Hepatocyte (in vitro differentiated cells): ENCODE measurements at regions not wholly inside any gene's neighbourhood (a gene's known extent, or its start where the extent isn't known, plus 50 kb on each side); places are given as distances from the start of the nearest gene placed in this dataset.

Source experiments
- DNase-seq: peaks from one replicate; pipeline ENCODE4 v3.0.0-alpha.2; 2016; ENCODE audit warnings: low spot score
- H2AFZ ChIP-seq: fragments of 200-600 bp; sonication (generic); 2 replicates; pipeline ENCODE4 v1.6.0; 2016; ENCODE audit warnings: antibody characterized with exemption, mild to moderate bottlenecking
- H3K27ac ChIP-seq: fragments of 200-600 bp; sonication (generic); 2 replicates; pipeline ENCODE4 v1.5.1; 2016; ENCODE audit warnings: mild to moderate bottlenecking
- H3K27me3 ChIP-seq: fragments of 200-600 bp; sonication (generic); 2 replicates; pipeline ENCODE4 v1.6.1; 2016
- H3K36me3 ChIP-seq: fragments of 200-600 bp; sonication (generic); replicated peaks from 2 replicates; pipeline ENCODE4 v1.5.1; 2016; ENCODE audit warnings: low read depth; ENCODE audit not compliant: insufficient read depth
- H3K4me1 ChIP-seq: fragments of 200-600 bp; sonication (generic); 2 replicates; pipeline ENCODE4 v1.5.1; 2016; ENCODE audit warnings: mild to moderate bottlenecking, moderate library complexity; ENCODE audit not compliant: insufficient read depth
- H3K4me2 ChIP-seq: fragments of 200-600 bp; sonication (generic); 2 replicates; pipeline ENCODE4 v1.6.0; 2016
- H3K4me3 ChIP-seq: fragments of 200-600 bp; sonication (generic); 2 replicates; pipeline ENCODE4 v1.5.1; 2016; ENCODE audit warnings: mild to moderate bottlenecking
- H3K79me2 ChIP-seq: fragments of 200-600 bp; sonication (generic); 2 replicates; pipeline ENCODE4 v1.6.0; 2017; ENCODE audit warnings: mild to moderate bottlenecking
- H3K9me2 ChIP-seq: fragments of 200-600 bp; sonication (generic); replicated peaks from 2 replicates; pipeline ENCODE4 v1.6.0; 2017; ENCODE audit warnings: mild to moderate bottlenecking; ENCODE audit not compliant: insufficient read depth
- H3K9me3 ChIP-seq: fragments of 200-600 bp; sonication (generic); 2 replicates; pipeline ENCODE4 v1.5.1; 2016; ENCODE audit warnings: low read depth, mild to moderate bottlenecking
- H4K20me1 ChIP-seq: fragments of 200-600 bp; sonication (generic); 2 replicates; pipeline ENCODE4 v1.6.0; 2016; ENCODE audit warnings: mild to moderate bottlenecking; ENCODE audit not compliant: insufficient read depth, poor library complexity, severe bottlenecking
- EZH2 ChIP-seq: fragments of 200-600 bp; sonication (generic); IDR thresholded peaks from 2 replicates; pipeline ENCODE4 v1.6.1; 2016; ENCODE audit warnings: antibody characterized with exemption, mild to moderate bottlenecking, borderline replicate concordance
- EZH2phosphoT487 ChIP-seq: fragments of 200-600 bp; sonication (generic); IDR thresholded peaks from one replicate; pipeline ENCODE4 v1.6.1; 2018; ENCODE audit warnings: antibody characterized with exemption, mild to moderate bottlenecking, low read depth, moderate library complexity; ENCODE audit not compliant: unreplicated experiment, severe bottlenecking
- WGBS: methylation state at CpG from one replicate; pipeline ENCODE4 v1.1.6; 2016; ENCODE audit warnings: low lambda C conversion rate; ENCODE audit errors: missing lambda C conversion rate; 5-methylcytosine and 5-hydroxymethylcytosine counted together
- TF ChIP-seq, protein P1 (sequence below): fragments of 200-600 bp; sonication (generic); IDR thresholded peaks from 2 replicates; pipeline ENCODE4 v1.5.1; 2016; ENCODE audit warnings: antibody characterized with exemption, mild to moderate bottlenecking; ENCODE audit not compliant: poor library complexity

DNA sequence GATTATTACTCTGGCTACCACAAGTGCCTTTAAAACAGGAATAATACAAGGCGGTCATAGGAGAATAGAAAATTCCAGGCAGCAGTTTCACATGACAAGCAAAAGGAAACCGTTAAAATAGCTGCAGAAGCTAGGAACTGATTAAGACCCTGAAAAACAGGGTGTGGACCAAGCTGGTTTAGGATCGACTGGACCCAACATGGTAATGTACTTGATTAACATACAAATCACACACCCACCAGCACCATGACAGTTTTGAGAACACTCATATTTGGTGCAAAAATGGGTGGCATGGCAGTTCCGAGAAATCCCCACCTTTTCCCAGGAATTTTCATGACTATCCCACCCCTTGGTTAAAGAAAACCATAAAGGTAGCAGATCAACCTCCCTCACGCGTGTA is 51.9 kb upstream of the TMEM163 start:
- H3K79me2 ChIP-seq = no peaks in the 10 kb centered on the region
- H3K4me1 ChIP-seq = no peaks in the 10 kb centered on the region
- H3K27me3 ChIP-seq = no peaks in the 10 kb centered on the region
- no peaks in the 10 kb centered on the region for H4K20me1 ChIP-seq
- H3K36me3 ChIP-seq = no peaks in the 10 kb centered on the region
- WGBS = 80% methylated on average over 6 of the region's 6 CpGs
- no peak overlapping the region for H3K4me3 ChIP-seq
- no peaks in the 10 kb centered on the region for H3K9me2 ChIP-seq
- no peaks in the 10 kb centered on the region for H3K9me3 ChIP-seq
- no peak overlapping the region for H2AFZ ChIP-seq
- no peak overlapping the region for H3K27ac ChIP-seq
- H3K4me2 ChIP-seq = no peak overlapping the region
- no peak for DNase-seq
- TF ChIP-seq, protein P1, sequence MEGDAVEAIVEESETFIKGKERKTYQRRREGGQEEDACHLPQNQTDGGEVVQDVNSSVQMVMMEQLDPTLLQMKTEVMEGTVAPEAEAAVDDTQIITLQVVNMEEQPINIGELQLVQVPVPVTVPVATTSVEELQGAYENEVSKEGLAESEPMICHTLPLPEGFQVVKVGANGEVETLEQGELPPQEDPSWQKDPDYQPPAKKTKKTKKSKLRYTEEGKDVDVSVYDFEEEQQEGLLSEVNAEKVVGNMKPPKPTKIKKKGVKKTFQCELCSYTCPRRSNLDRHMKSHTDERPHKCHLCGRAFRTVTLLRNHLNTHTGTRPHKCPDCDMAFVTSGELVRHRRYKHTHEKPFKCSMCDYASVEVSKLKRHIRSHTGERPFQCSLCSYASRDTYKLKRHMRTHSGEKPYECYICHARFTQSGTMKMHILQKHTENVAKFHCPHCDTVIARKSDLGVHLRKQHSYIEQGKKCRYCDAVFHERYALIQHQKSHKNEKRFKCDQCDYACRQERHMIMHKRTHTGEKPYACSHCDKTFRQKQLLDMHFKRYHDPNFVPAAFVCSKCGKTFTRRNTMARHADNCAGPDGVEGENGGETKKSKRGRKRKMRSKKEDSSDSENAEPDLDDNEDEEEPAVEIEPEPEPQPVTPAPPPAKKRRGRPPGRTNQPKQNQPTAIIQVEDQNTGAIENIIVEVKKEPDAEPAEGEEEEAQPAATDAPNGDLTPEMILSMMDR = no peak
- TF ChIP-seq EZH2phosphoT487 (no peak), EZH2 (no peak)

DNA sequence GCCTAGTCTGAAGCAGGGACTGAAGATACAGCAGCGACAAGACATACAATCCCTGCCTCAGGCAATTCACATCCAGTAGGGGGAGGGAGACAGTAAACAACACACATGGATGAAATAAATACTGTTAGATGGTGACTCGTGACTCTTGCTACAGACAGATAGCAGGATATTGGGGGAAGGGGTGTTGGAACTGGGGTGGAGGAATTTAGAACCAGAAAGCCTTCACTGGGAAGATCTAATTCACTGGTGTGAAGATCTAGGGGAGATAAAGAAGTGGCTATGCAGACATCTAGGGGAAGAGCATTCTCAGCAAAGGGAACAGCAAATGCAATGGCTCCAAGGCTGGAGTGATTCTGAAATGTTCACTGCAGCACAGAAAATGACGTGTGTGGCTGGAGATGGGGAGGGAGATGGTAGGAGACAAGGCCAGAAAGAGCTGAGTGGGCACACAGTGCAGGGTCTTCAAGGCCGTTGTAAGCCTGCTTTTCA is 52.6 kb upstream of the TMEM163 start:
- Histone ChIP-seq H3K9me3 (no peaks in the 10 kb centered on the region), H3K9me2 (no peaks in the 10 kb centered on the region), H3K36me3 (no peaks in the 10 kb centered on the region), H3K27ac (no peak overlapping the region), H3K4me1 (no peaks in the 10 kb centered on the region), H2AFZ (no peak overlapping the region), H3K4me2 (no peak overlapping the region), H4K20me1 (no peaks in the 10 kb centered on the region), H3K27me3 (no peaks in the 10 kb centered on the region), H3K4me3 (no peak overlapping the region), H3K79me2 (no peaks in the 10 kb centered on the region)
- no peak for TF ChIP-seq EZH2phosphoT487
- TF ChIP-seq, protein P1 = no peak
- no peak for TF ChIP-seq EZH2
- DNase-seq = no peak
- 16% methylated on average over 4 of the region's 4 CpGs for WGBS

DNA sequence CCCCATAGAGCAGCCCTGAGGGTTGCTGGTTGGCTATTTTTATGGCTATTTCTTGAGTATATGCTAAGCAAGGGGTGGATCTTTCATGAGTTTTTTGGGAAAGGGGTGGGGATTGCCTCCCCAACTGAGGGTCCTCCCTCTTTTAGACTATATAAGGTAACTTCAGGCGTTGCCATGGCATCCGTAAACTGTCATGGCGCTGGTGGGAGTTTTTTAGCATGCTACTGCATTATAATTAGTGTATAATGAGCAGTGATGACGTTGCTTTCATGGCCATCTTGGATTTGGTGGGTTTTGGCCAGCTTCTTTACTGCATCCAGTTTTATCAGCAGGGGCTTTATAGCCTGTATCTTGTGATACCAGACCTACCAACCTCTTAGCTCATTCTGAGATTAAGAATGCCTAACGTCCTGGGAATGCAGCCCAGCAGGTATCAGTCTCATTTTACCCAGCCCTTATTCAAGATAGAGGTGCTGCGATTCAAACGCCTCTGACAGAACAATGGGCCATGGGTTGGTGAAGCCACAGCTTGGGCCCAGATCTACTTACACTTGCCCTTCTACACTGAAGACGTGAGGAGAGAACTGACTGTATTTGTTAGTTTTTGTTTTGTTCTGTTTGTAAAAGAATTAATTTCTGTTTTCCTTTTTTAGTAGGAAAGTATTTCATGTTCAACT is 53.8 kb upstream of the TMEM163 start:
- Histone ChIP-seq H4K20me1 (no peaks in the 10 kb centered on the region), H3K9me3 (no peaks in the 10 kb centered on the region), H3K79me2 (no peaks in the 10 kb centered on the region), H3K4me2 (no peak overlapping the region), H3K27me3 (no peaks in the 10 kb centered on the region), H3K9me2 (no peaks in the 10 kb centered on the region), H2AFZ (no peak overlapping the region), H3K4me1 (no peaks in the 10 kb centered on the region), H3K4me3 (no peak overlapping the region), H3K27ac (no peak overlapping the region), H3K36me3 (no peaks in the 10 kb centered on the region)
- TF ChIP-seq EZH2 (no peak), EZH2phosphoT487 (no peak)
- TF ChIP-seq, protein P1 = no peak
- no peak for DNase-seq
- WGBS = 71% methylated on average over 8 of the region's 8 CpGs
